NCI-H748 treated with DMSO at 0.1 percent for 48 hours (cell line): ENCODE measurements at regions not wholly inside any gene's neighbourhood (a gene's known extent, or its start where the extent isn't known, plus 50 kb on each side); places are given as distances from the start of the nearest gene placed in this dataset.

ENCODE experiments used
- DNase-seq: peaks from one replicate; lab custom pipeline; 2025; lab: John Stamatoyannopoulos, UW

- no peak for DNase-seq
These were observed 337.2 kb upstream of the NAV3 start for GRCh38 chr12:77493302-77494168.

GRCh38 chr12:77492536-77492935, 338.2 kb upstream of the NAV3 start:
- DNase-seq: no peak

- no peak for DNase-seq
These were observed 341.2 kb upstream of the NAV3 start for GRCh38 chr12:77489331-77489970.

- DNase-seq: no peak
These were observed 342.6 kb upstream of the NAV3 start for GRCh38 chr12:77488041-77488620.

- DNase-seq: no peak
These were observed 343.8 kb upstream of the NAV3 start for GRCh38 chr12:77486872-77487271.

GRCh38 chr12:77485961-77486854, 344.5 kb upstream of the NAV3 start:
- DNase-seq: no peak

- DNase-seq: no peak
These were observed 349.0 kb upstream of the NAV3 start for GRCh38 chr12:77481687-77482086.

- no peak for DNase-seq
These were observed 352.7 kb upstream of the NAV3 start for GRCh38 chr12:77477907-77478533.

GRCh38 chr12:77471801-77472200, 358.9 kb upstream of the NAV3 start:
- no peak for DNase-seq

- no peak for DNase-seq
These were observed 360.9 kb upstream of the NAV3 start for GRCh38 chr12:77469578-77470333.

- no peak for DNase-seq
These were observed 377.3 kb upstream of the E2F7 start for GRCh38 chr12:77442633-77443032.

- no peak for DNase-seq
These were observed 374.4 kb upstream of the E2F7 start for GRCh38 chr12:77439749-77440148.

GRCh38 chr12:77438644-77439043, 373.3 kb upstream of the E2F7 start:
- DNase-seq: no peak

GRCh38 chr12:77437206-77437605, 371.8 kb upstream of the E2F7 start:
- DNase-seq: no peak

- DNase-seq: no peak
These were observed 370.2 kb upstream of the E2F7 start for GRCh38 chr12:77435446-77436091.

- no peak for DNase-seq
These were observed 368.4 kb upstream of the E2F7 start for GRCh38 chr12:77433799-77434198.

- DNase-seq: no peak
These were observed 364.1 kb upstream of the E2F7 start for GRCh38 chr12:77429426-77429825.

- no peak for DNase-seq
These were observed 355.8 kb upstream of the E2F7 start for GRCh38 chr12:77421152-77421551.

- DNase-seq: no peak
These were observed 344.2 kb upstream of the E2F7 start for GRCh38 chr12:77409551-77409950.

GRCh38 chr12:77407931-77408330, 342.6 kb upstream of the E2F7 start:
- DNase-seq: no peak
